ENCODE measurements at regions not wholly inside any gene's neighbourhood (a gene's known extent, or its start where the extent isn't known, plus 50 kb on each side); places are given as distances from the start of the nearest gene placed in this dataset.

GRCh38 chr15:38687775-38688495 lies 123.3 kb upstream of the RASGRP1 start:
- Histone ChIP-seq H3K27ac (ENCODE audit: low read depth, low read length) (no peak overlapping the region), H3K27me3 (ENCODE audit: control insufficient read depth, insufficient read depth, low read length) (0 out of 2 replicates have a peak, but pooled peaks cover 5% of the 10 kb centered on the region), H3K4me1 (ENCODE audit: control insufficient read depth, insufficient read depth, low read length) (no peaks in the 10 kb centered on the region), H3K4me3 (ENCODE audit: low read depth, low read length) (no peak overlapping the region), H3K9me3 (ENCODE audit: control insufficient read depth, insufficient read depth, low read depth, low read length) (no peaks in the 10 kb centered on the region), H3K9ac (ENCODE audit: low read length) (no peak overlapping the region), H3K36me3 (ENCODE audit: control insufficient read depth, insufficient read depth, low read length) (no peaks in the 10 kb centered on the region)

- Histone ChIP-seq H3K4me1 (ENCODE audit: control insufficient read depth, insufficient read depth, low read length) (no peaks in the 10 kb centered on the region), H3K4me3 (ENCODE audit: low read depth, low read length) (no peak overlapping the region), H3K27ac (ENCODE audit: low read depth, low read length) (no peak overlapping the region), H3K27me3 (ENCODE audit: control insufficient read depth, insufficient read depth, low read length) (0 out of 2 replicates have a peak, but pooled peaks cover 5% of the 10 kb centered on the region), H3K36me3 (ENCODE audit: control insufficient read depth, insufficient read depth, low read length) (no peaks in the 10 kb centered on the region), H3K9ac (ENCODE audit: low read length) (no peak overlapping the region), H3K9me3 (ENCODE audit: control insufficient read depth, insufficient read depth, low read depth, low read length) (no peaks in the 10 kb centered on the region)
Observed at GRCh38 chr15:38688761-38689160, 124.1 kb upstream of the RASGRP1 start.

GRCh38 chr15:38689522-38689921 lies 124.9 kb upstream of the RASGRP1 start:
- Histone ChIP-seq H3K27ac (ENCODE audit: low read depth, low read length) (no peak overlapping the region), H3K36me3 (ENCODE audit: control insufficient read depth, insufficient read depth, low read length) (no peaks in the 10 kb centered on the region), H3K4me3 (ENCODE audit: low read depth, low read length) (no peak overlapping the region), H3K9me3 (ENCODE audit: control insufficient read depth, insufficient read depth, low read depth, low read length) (no peaks in the 10 kb centered on the region), H3K27me3 (ENCODE audit: control insufficient read depth, insufficient read depth, low read length) (peaks cover 8% of the 10 kb centered on the region; the same call in 1 of the 2 replicates), H3K9ac (ENCODE audit: low read length) (no peak overlapping the region), H3K4me1 (ENCODE audit: control insufficient read depth, insufficient read depth, low read length) (no peaks in the 10 kb centered on the region)

- H3K4me3 ChIP-seq (ENCODE audit: low read depth, low read length), result no peak overlapping the region
- H3K27me3 ChIP-seq (ENCODE audit: control insufficient read depth, insufficient read depth, low read length), result peaks cover 9% of the 10 kb centered on the region; the same call in 1 of the 2 replicates
- H3K27ac ChIP-seq (ENCODE audit: low read depth, low read length), result no peak overlapping the region
- H3K9ac ChIP-seq (ENCODE audit: low read length), result no peak overlapping the region
- H3K4me1 ChIP-seq (ENCODE audit: control insufficient read depth, insufficient read depth, low read length), result no peaks in the 10 kb centered on the region
- H3K36me3 ChIP-seq (ENCODE audit: control insufficient read depth, insufficient read depth, low read length), result no peaks in the 10 kb centered on the region
- no peaks in the 10 kb centered on the region for H3K9me3 ChIP-seq (ENCODE audit: control insufficient read depth, insufficient read depth, low read depth, low read length)
Observed at GRCh38 chr15:38690216-38690615, 125.6 kb upstream of the RASGRP1 start.

- Histone ChIP-seq H3K4me3 (ENCODE audit: low read depth, low read length) (no peak overlapping the region), H3K36me3 (ENCODE audit: control insufficient read depth, insufficient read depth, low read length) (no peaks in the 10 kb centered on the region), H3K27ac (ENCODE audit: low read depth, low read length) (no peak overlapping the region), H3K4me1 (ENCODE audit: control insufficient read depth, insufficient read depth, low read length) (no peaks in the 10 kb centered on the region), H3K9ac (ENCODE audit: low read length) (no peak overlapping the region), H3K9me3 (ENCODE audit: control insufficient read depth, insufficient read depth, low read depth, low read length) (no peaks in the 10 kb centered on the region), H3K27me3 (ENCODE audit: control insufficient read depth, insufficient read depth, low read length) (peaks cover 9% of the 10 kb centered on the region; the same call in 1 of the 2 replicates)
Observed at GRCh38 chr15:38690719-38691332, 126.2 kb upstream of the RASGRP1 start.

- H3K36me3 ChIP-seq (ENCODE audit: control insufficient read depth, insufficient read depth, low read length), result no peaks in the 10 kb centered on the region
- no peak overlapping the region for H3K9ac ChIP-seq (ENCODE audit: low read length)
- H3K4me3 ChIP-seq (ENCODE audit: low read depth, low read length), result no peak overlapping the region
- H3K9me3 ChIP-seq (ENCODE audit: control insufficient read depth, insufficient read depth, low read depth, low read length), result no peaks in the 10 kb centered on the region
- peaks cover 9% of the 10 kb centered on the region; the same call in 1 of the 2 replicates for H3K27me3 ChIP-seq (ENCODE audit: control insufficient read depth, insufficient read depth, low read length)
- H3K4me1 ChIP-seq (ENCODE audit: control insufficient read depth, insufficient read depth, low read length), result no peaks in the 10 kb centered on the region
- no peak overlapping the region for H3K27ac ChIP-seq (ENCODE audit: low read depth, low read length)
Observed at GRCh38 chr15:38691377-38691776, 126.8 kb upstream of the RASGRP1 start.

- H3K4me3 ChIP-seq (ENCODE audit: low read depth, low read length), result no peak overlapping the region
Observed at GRCh38 chr15:38691965-38692788, 127.6 kb upstream of the RASGRP1 start.

GRCh38 chr15:38692789-38693062 lies 128.1 kb upstream of the RASGRP1 start:
- Histone ChIP-seq H3K9me3 (ENCODE audit: control insufficient read depth, insufficient read depth, low read depth, low read length) (no peaks in the 10 kb centered on the region), H3K27ac (ENCODE audit: low read depth, low read length) (no peak overlapping the region), H3K4me1 (ENCODE audit: control insufficient read depth, insufficient read depth, low read length) (no peaks in the 10 kb centered on the region), H3K27me3 (ENCODE audit: control insufficient read depth, insufficient read depth, low read length) (peaks cover 4% of the 10 kb centered on the region; the same call in 1 of the 2 replicates), H3K36me3 (ENCODE audit: control insufficient read depth, insufficient read depth, low read length) (no peaks in the 10 kb centered on the region), H3K9ac (ENCODE audit: low read length) (no peak overlapping the region), H3K4me3 (ENCODE audit: low read depth, low read length) (no peak overlapping the region)

More at GRCh38 chr15:38691965-38692788, 127.6 kb upstream of the RASGRP1 start:
- no peak overlapping the region for H3K9ac ChIP-seq (ENCODE audit: low read length)
- peaks cover 9% of the 10 kb centered on the region; the same call in 1 of the 2 replicates for H3K27me3 ChIP-seq (ENCODE audit: control insufficient read depth, insufficient read depth, low read length)
- no peak overlapping the region for H3K27ac ChIP-seq (ENCODE audit: low read depth, low read length)
- no peaks in the 10 kb centered on the region for H3K36me3 ChIP-seq (ENCODE audit: control insufficient read depth, insufficient read depth, low read length)
- H3K9me3 ChIP-seq (ENCODE audit: control insufficient read depth, insufficient read depth, low read depth, low read length), result no peaks in the 10 kb centered on the region
- H3K4me1 ChIP-seq (ENCODE audit: control insufficient read depth, insufficient read depth, low read length), result no peaks in the 10 kb centered on the region

GRCh38 chr15:38695249-38696108 lies 130.9 kb upstream of the RASGRP1 start:
- H3K4me3 ChIP-seq (ENCODE audit: low read depth, low read length), result no peak overlapping the region
- H3K9me3 ChIP-seq (ENCODE audit: control insufficient read depth, insufficient read depth, low read depth, low read length), result no peaks in the 10 kb centered on the region
- H3K36me3 ChIP-seq (ENCODE audit: control insufficient read depth, insufficient read depth, low read length), result no peaks in the 10 kb centered on the region
- H3K27ac ChIP-seq (ENCODE audit: low read depth, low read length), result no peak overlapping the region
- H3K27me3 ChIP-seq (ENCODE audit: control insufficient read depth, insufficient read depth, low read length), result peaks cover 7% of the 10 kb centered on the region; the same call in 1 of the 2 replicates
- H3K9ac ChIP-seq (ENCODE audit: low read length), result no peak overlapping the region
- H3K4me1 ChIP-seq (ENCODE audit: control insufficient read depth, insufficient read depth, low read length), result no peaks in the 10 kb centered on the region

GRCh38 chr15:38696109-38696727 lies 131.6 kb upstream of the RASGRP1 start:
- Histone ChIP-seq H3K27ac (ENCODE audit: low read depth, low read length) (no peak overlapping the region), H3K36me3 (ENCODE audit: control insufficient read depth, insufficient read depth, low read length) (no peaks in the 10 kb centered on the region), H3K4me1 (ENCODE audit: control insufficient read depth, insufficient read depth, low read length) (no peaks in the 10 kb centered on the region), H3K4me3 (ENCODE audit: low read depth, low read length) (no peak overlapping the region), H3K27me3 (ENCODE audit: control insufficient read depth, insufficient read depth, low read length) (peaks cover 7% of the 10 kb centered on the region; the same call in 1 of the 2 replicates), H3K9ac (ENCODE audit: low read length) (no peak overlapping the region), H3K9me3 (ENCODE audit: control insufficient read depth, insufficient read depth, low read depth, low read length) (no peaks in the 10 kb centered on the region)

Data from HUES6 (cell line).